NCI-H345 treated with DMSO at 0.1 percent for 48 hours (cell line): ENCODE measurements at regions not wholly inside any gene's neighbourhood (a gene's known extent, or its start where the extent isn't known, plus 50 kb on each side); places are given as distances from the start of the nearest gene placed in this dataset.

Source experiments
- DNase-seq: peaks from one replicate; lab custom pipeline; 2025; ENCODE audit not compliant: unreplicated experiment; lab: John Stamatoyannopoulos, UW

- DNase-seq, result no peak
These were observed 94.6 kb upstream of the UST start for GRCh38 chr6:148652205-148652604.

DNA sequence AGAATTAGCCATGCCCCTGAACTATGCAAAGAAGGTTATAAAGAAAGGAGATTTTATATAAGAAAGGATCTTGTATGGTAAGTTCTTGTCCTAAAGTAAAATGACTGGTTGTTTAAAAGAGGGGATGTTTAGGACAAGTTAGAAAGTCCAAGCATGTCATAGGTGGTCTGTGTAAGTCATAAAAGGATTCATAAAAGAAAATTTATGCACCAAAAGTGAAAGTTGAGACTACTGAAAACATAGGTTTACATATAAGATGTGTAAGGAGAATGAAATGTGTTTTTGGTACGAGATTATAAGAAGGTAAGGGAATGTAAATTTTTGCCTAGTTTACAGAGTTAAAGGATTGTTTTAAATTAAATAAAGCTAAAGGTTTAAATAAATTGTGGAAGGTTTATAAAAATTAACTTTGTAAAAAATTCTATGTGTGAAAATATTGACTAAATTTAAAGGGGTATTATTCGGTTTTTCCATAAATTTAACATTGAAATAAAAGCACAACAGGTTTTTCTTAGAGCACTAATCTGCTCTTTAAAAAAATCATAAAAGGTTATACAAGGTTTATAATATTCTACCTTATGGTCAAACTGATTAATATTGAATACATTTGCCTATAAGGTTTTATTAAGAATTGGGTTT is 93.6 kb upstream of the UST start:
- no peak for DNase-seq

DNA sequence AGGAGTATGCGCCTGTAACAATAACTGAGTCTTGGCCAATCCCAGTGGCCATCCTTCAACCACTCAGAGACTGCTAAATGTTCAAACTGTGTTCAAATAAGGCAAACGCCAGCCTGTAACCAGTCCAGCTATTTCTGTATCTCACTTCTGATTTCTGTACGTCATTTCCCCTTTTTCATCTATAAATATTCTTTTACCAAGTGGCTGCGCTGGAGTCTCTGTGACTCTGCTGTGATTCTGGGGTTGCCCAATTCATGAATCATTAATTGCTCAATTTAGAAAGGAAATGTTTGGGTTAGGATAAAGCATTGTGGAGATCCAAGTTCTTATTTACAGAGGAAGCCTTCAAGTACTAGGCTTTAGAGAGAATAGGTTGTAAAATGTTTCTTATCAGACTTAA is 89.8 kb upstream of the UST start:
- DNase-seq, result no peak

- no peak for DNase-seq
These were observed 88.0 kb upstream of the UST start for GRCh38 chr6:148658681-148659430.

- DNase-seq, result no peak
These were observed 79.4 kb upstream of the UST start for GRCh38 chr6:148667395-148667794.

GRCh38 chr6:148671085-148671484 is 75.7 kb upstream of the UST start:
- DNase-seq, result no peak

- DNase-seq, result no peak
These were observed 74.9 kb upstream of the UST start for GRCh38 chr6:148671952-148672351.

GRCh38 chr6:148674306-148674705 is 72.5 kb upstream of the UST start:
- DNase-seq, result no peak

DNA sequence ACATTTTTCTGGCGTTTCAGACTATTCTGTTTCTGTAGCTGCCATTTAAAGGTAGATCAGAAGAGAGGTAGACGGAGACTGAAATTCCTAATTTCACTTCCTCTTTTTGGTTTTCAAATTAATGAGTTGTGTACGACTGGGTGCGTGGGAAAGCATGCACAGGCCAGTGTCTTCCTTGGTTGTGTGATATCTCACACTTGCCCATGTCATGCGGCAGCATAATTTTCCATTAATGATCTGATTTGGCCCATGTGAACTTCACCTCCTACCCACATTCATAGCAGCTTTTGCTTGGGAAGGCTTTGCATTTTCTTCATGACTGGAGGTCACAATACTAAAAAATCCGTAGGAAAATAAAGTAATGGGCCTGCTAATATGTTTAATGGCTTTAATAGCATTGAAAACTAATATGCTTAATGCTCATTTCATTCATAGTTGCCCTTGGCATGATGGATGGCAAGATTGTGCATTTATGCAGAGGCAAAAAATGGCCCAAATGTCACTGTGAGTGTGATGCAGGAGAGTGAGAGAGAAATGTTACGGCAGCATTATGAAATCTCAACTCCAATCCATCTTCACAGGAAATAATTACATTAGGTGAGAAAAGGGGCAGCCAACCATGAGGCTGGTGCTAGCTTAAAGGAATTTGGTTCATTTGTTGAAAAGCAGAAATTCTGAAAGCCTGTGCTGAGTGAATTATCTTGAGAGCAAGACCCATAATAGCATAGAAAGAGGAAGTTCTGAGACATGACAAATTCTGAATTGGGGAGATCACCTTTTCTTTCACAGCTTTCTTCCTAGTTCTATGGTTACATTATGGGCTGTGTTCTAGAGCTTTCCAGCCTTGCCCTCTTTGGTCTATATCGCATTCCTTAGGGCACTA is 69.0 kb upstream of the UST start:
- DNase-seq, result no peak

DNA sequence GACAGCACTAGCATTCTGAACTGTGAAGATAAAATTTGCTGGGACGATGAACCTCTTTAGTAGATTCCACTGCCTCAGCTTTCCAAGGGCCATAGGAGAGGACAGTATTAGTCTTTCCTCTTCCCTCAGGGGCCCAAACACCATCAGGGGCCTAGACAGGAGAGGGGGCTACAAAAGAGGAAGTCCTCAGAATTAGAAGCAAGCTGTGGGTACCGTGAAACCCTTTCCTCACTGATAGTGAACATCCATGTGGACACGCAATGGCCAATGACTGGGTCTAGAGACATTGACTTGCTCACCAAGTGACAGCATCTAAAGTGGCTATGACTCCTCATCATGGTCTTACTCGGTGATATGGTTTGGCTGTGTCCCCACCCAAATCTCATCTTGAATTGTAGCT is 68.1 kb upstream of the UST start:
- no peak for DNase-seq

DNA sequence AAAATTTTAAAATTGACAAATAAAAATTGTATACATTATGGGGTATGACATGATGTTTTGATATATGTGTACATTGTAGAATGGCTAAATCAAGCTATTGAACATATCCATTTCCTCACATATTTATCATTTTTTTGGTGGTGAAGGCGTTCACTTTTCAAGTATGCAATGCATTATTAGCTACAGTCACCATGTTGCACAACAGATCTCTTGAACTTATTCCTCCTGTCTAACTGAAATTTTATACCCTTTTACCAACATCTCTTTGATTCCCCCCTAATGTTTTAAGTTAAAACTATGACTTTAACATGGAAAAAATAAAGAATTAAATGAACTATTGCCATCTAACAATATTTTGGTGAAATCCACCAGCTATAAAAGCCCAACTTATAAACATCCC is 65.2 kb upstream of the UST start:
- DNase-seq, result no peak

DNA sequence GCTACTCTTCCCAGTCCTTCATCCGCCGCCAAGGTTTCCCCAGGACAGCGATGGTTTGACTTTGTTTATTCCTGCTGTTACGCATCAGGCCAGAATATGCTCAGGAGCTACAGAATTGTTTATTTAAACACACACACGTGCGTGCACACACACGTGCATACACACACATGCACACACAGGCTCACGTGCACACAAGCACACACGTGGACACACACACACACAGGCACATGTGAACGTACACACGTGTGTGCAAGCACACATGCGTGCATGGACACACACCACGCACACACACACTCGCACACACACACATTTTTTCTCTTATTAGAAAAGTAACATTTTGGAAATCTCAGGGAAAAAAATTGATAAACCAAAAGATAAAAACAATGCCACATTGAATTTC is 64.6 kb upstream of the UST start:
- no peak for DNase-seq

DNA sequence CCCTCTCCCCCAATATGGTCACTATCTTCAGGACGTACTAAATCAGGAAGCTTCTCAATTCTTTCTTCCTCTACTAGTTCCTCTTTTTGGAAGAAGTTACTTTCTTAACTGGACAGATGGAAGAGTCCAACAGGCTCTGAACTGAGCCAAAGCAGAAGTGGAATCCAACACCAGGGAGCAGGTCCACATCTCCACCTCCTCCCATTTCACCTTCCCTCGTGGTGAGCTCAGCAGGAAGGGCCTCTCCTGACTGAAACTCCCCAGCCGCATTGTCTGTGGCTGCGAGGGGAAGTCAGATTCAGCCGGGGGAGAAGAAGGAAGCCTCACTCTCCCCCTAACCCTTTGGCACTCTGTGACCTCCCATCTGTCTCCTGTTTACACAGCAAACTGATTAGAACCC is 63.8 kb upstream of the UST start:
- DNase-seq, result no peak

- DNase-seq, result no peak
These were observed 57.7 kb upstream of the UST start for GRCh38 chr6:148689168-148689567.

GRCh38 chr6:148693882-148694484 is 52.8 kb upstream of the UST start:
- no peak for DNase-seq
